SK-N-SH treated with all-trans-retinoic acid at 6 μM for 48 hours (cell line): ENCODE measurements at regions not wholly inside any gene's neighbourhood (a gene's known extent, or its start where the extent isn't known, plus 50 kb on each side); places are given as distances from the start of the nearest gene placed in this dataset.

Experiments used
- ATAC-seq: fragments of 200-7000 bp; cut with Tn5 transposase; 3 replicates; pipeline ENCODE4 v1.9.1; 2020; ENCODE audit warnings: mild to moderate bottlenecking, moderate library complexity
- ARNTL ChIP-seq: fragments of 450-650 bp; formaldehyde crosslinking; IDR thresholded peaks from 2 replicates; pipeline ENCODE4 v1.5.0; 2020; ENCODE audit warnings: low read depth, mild to moderate bottlenecking, moderate library complexity, borderline replicate concordance
- BACH2 ChIP-seq: fragments of 250-450 bp; sonication (Bioruptor Pico); IDR thresholded peaks from 2 replicates; pipeline ENCODE4 v1.9.0; 2021; ENCODE audit warnings: mild to moderate bottlenecking, borderline replicate concordance
- CREB5 ChIP-seq: fragments of 250-450 bp; sonication (Bioruptor Pico); IDR thresholded peaks from 2 replicates; pipeline ENCODE4 v1.5.1; 2020; ENCODE audit warnings: low read depth, mild to moderate bottlenecking, moderate library complexity
- CSDC2 ChIP-seq: fragments of 250-450 bp; sonication (Bioruptor Pico); IDR thresholded peaks from 2 replicates; pipeline ENCODE4 v1.5.0; 2020; ENCODE audit warnings: mild to moderate bottlenecking, moderate library complexity
- ESRRG ChIP-seq: fragments of 250-450 bp; sonication (Bioruptor Pico); IDR thresholded peaks from 2 replicates; pipeline ENCODE4 v1.6.1; 2021; ENCODE audit warnings: mild to moderate bottlenecking
- ISL1 ChIP-seq: fragments of 250-450 bp; sonication (Bioruptor Pico); IDR thresholded peaks from 2 replicates; pipeline ENCODE4 v2.1.2; 2022; ENCODE audit warnings: mild to moderate bottlenecking, moderate library complexity
- OSR1 ChIP-seq: fragments of 250-450 bp; sonication (Bioruptor Pico); IDR thresholded peaks from 2 replicates; pipeline ENCODE4 v1.8.0; 2022; ENCODE audit warnings: moderate library complexity, mild to moderate bottlenecking, inconsistent platforms
- PATZ1 ChIP-seq: fragments of 250-450 bp; sonication (Bioruptor Pico); IDR thresholded peaks from 2 replicates; pipeline ENCODE4 v1.8.0; 2020; ENCODE audit warnings: mild to moderate bottlenecking, moderate library complexity, borderline replicate concordance
- POU6F1 ChIP-seq: fragments of 250-450 bp; sonication (Bioruptor Pico); IDR thresholded peaks from 2 replicates; pipeline ENCODE4 v1.8.0; 2021; ENCODE audit warnings: low read depth, mild to moderate bottlenecking, moderate library complexity, borderline replicate concordance
- PPARA ChIP-seq: fragments of 250-450 bp; sonication (Bioruptor Pico); IDR thresholded peaks from 2 replicates; pipeline ENCODE4 v1.5.0; 2020; ENCODE audit warnings: mild to moderate bottlenecking, borderline replicate concordance
- SNAI2 ChIP-seq: fragments of 250-450 bp; sonication (Bioruptor Pico); IDR thresholded peaks from 2 replicates; pipeline ENCODE4 v1.5.0; 2020; ENCODE audit warnings: mild to moderate bottlenecking, moderate library complexity
- TCF4 ChIP-seq: fragments of 250-450 bp; sonication (Bioruptor Pico); IDR thresholded peaks from 2 replicates; pipeline ENCODE4 v1.8.0; 2021; ENCODE audit warnings: mild to moderate bottlenecking, moderate library complexity, borderline replicate concordance
- TOX ChIP-seq: fragments of 250-450 bp; sonication (Bioruptor Pico); IDR thresholded peaks from 2 replicates; pipeline ENCODE4 v1.8.0; 2021; ENCODE audit warnings: mild to moderate bottlenecking, moderate library complexity, borderline replicate concordance
- ZC3H10 ChIP-seq: fragments of 250-450 bp; sonication (Bioruptor Pico); IDR thresholded peaks from 2 replicates; pipeline ENCODE4 v1.5.1; 2021; ENCODE audit warnings: mild to moderate bottlenecking, moderate library complexity
- ZFP3 ChIP-seq: fragments of 250-450 bp; sonication (Bioruptor Pico); IDR thresholded peaks from 2 replicates; pipeline ENCODE4 v1.5.0; 2020; ENCODE audit warnings: mild to moderate bottlenecking, moderate library complexity
- ZFP30 ChIP-seq: fragments of 450-650 bp; formaldehyde crosslinking; IDR thresholded peaks from 2 replicates; pipeline ENCODE4 v1.5.0; 2022; ENCODE audit warnings: mild to moderate bottlenecking, moderate library complexity
- ZNF565 ChIP-seq: fragments of 450-650 bp; formaldehyde crosslinking; conservative IDR thresholded peaks from 2 replicates; pipeline ENCODE4 v1.5.0; 2020; ENCODE audit warnings: low read depth, mild to moderate bottlenecking, moderate library complexity
- ZNF70 ChIP-seq: fragments of 450-650 bp; formaldehyde crosslinking; IDR thresholded peaks from 2 replicates; pipeline ENCODE4 v1.5.0; 2020; ENCODE audit warnings: mild to moderate bottlenecking, moderate library complexity
- ZNF8 ChIP-seq: fragments of 450-650 bp; formaldehyde crosslinking; IDR thresholded peaks from 2 replicates; pipeline ENCODE4 v1.5.0; 2020; ENCODE audit warnings: mild to moderate bottlenecking, moderate library complexity
- TF ChIP-seq, protein P1 (sequence below): fragments of 250-450 bp; sonication (Bioruptor Pico); IDR thresholded peaks from 2 replicates; pipeline ENCODE4 v1.5.0; 2020; ENCODE audit warnings: mild to moderate bottlenecking, moderate library complexity
- TF ChIP-seq, protein P2 (sequence below): fragments of 250-450 bp; sonication (Bioruptor Pico); IDR thresholded peaks from 2 replicates; pipeline ENCODE4 v1.5.1; 2021; ENCODE audit warnings: mild to moderate bottlenecking, moderate library complexity

DNA sequence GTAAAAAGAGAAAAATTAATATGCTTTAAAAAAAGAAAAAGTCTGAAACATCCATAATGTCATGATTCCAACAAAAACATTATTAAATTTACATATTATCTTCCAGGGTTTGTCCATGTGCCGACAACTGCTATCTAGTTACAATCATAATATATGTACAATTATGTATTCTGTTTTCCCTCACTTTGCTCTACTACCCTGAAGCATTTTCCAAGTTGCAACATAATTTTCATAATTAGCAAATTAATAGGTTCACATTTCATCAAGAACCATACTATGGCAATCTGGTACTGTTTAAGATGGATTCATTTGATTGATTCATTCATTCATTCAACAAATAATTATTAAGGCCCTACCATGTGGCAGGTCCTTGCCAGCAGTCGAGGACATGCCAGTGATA lies 128.9 kb upstream of the LEF1 start:
- ATAC-seq = no peak

DNA sequence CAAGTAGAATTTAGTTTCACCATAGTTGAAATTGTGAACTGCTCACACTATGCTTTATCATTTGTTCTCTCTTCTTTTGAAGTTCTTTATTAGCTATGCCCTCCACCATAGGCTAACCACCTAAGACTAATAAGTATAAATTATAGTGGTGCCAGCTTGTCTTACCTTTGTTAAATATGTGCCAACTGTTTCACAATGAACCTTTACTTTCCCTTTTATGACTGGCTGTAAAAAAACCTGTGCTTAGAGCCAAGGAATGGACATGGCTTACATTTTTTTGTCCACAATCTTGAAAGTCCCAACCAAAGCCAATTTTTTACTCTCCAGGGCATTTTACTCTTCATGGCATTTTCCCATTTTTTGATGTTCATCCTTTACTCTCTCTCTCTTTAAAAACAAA lies 123.5 kb upstream of the LEF1 start:
- no peak for ATAC-seq
- no peak for TF ChIP-seq ZNF8
- TF ChIP-seq TCF4 = no peak
- no peak for TF ChIP-seq ESRRG (CRISPR knock-in tag)
- TF ChIP-seq SNAI2 (CRISPR knock-in tag) = no peak
- TF ChIP-seq, protein P1, sequence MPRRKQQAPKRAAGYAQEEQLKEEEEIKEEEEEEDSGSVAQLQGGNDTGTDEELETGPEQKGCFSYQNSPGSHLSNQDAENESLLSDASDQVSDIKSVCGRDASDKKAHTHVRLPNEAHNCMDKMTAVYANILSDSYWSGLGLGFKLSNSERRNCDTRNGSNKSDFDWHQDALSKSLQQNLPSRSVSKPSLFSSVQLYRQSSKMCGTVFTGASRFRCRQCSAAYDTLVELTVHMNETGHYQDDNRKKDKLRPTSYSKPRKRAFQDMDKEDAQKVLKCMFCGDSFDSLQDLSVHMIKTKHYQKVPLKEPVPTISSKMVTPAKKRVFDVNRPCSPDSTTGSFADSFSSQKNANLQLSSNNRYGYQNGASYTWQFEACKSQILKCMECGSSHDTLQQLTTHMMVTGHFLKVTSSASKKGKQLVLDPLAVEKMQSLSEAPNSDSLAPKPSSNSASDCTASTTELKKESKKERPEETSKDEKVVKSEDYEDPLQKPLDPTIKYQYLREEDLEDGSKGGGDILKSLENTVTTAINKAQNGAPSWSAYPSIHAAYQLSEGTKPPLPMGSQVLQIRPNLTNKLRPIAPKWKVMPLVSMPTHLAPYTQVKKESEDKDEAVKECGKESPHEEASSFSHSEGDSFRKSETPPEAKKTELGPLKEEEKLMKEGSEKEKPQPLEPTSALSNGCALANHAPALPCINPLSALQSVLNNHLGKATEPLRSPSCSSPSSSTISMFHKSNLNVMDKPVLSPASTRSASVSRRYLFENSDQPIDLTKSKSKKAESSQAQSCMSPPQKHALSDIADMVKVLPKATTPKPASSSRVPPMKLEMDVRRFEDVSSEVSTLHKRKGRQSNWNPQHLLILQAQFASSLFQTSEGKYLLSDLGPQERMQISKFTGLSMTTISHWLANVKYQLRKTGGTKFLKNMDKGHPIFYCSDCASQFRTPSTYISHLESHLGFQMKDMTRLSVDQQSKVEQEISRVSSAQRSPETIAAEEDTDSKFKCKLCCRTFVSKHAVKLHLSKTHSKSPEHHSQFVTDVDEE = no peak
- TF ChIP-seq, protein P2, sequence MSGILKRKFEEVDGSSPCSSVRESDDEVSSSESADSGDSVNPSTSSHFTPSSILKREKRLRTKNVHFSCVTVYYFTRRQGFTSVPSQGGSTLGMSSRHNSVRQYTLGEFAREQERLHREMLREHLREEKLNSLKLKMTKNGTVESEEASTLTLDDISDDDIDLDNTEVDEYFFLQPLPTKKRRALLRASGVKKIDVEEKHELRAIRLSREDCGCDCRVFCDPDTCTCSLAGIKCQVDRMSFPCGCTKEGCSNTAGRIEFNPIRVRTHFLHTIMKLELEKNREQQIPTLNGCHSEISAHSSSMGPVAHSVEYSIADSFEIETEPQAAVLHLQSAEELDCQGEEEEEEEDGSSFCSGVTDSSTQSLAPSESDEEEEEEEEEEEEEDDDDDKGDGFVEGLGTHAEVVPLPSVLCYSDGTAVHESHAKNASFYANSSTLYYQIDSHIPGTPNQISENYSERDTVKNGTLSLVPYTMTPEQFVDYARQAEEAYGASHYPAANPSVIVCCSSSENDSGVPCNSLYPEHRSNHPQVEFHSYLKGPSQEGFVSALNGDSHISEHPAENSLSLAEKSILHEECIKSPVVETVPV (CRISPR knock-in tag) = no peak
- no peak for TF ChIP-seq ZNF565 (CRISPR knock-in tag)
- no peak for TF ChIP-seq ARNTL (CRISPR knock-in tag)
- no peak for TF ChIP-seq OSR1
- no peak for TF ChIP-seq PATZ1 (CRISPR knock-in tag)
- TF ChIP-seq CSDC2 = no peak
- no peak for TF ChIP-seq ZNF70
- TF ChIP-seq TOX (CRISPR knock-in tag) = no peak
- TF ChIP-seq CREB5 (CRISPR knock-in tag) = no peak
- TF ChIP-seq ZC3H10 (CRISPR knock-in tag) = no peak
- TF ChIP-seq ZFP30 (CRISPR knock-in tag) = no peak
- no peak for TF ChIP-seq ZFP3 (CRISPR knock-in tag)
- TF ChIP-seq, all 23 proteins: peak for 0

More for the DNA sequence above, 128.9 kb upstream of the LEF1 start:
- TF ChIP-seq ARNTL (CRISPR knock-in tag) (no peak), TCF4 (peak; percentile 56)

DNA sequence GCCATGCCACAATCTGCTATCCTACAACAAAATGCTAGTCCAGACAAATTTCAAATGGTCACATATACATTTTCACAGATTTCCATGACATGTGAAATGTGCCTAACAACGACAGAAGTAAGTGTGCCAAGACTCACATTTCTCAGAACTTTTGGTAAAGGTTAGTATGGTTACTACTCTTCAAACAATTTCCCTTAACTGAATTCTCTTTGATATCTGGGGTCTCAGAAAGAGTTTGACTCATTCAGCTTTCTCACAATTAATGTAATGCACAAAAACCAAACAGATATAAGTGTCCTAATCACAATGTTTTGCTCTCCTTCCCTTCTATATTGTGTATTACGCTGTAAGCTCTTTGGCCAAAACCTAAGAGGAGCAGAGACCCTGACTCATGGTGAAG lies 122.4 kb upstream of the LEF1 start:
- no peak for TF ChIP-seq SNAI2 (CRISPR knock-in tag)
- no peak for TF ChIP-seq ZNF8
- no peak for TF ChIP-seq ZFP30 (CRISPR knock-in tag)
- no peak for TF ChIP-seq POU6F1
- TF ChIP-seq ZFP3 (CRISPR knock-in tag) = no peak
- TF ChIP-seq CSDC2 = no peak
- TF ChIP-seq, protein P2 (CRISPR knock-in tag) = no peak
- no peak for TF ChIP-seq PATZ1 (CRISPR knock-in tag)
- TF ChIP-seq ISL1 (CRISPR knock-in tag) = no peak
- TF ChIP-seq, protein P1 = no peak
- no peak for TF ChIP-seq PPARA (CRISPR knock-in tag)
- TF ChIP-seq BACH2 (CRISPR knock-in tag) = no peak
- TF ChIP-seq ESRRG (CRISPR knock-in tag) = no peak
- no peak for TF ChIP-seq OSR1
- TF ChIP-seq, all 23 proteins: peak for 0
- no peak for ATAC-seq
